SHP77 (cell line): ENCODE measurements at regions not wholly inside any gene's neighbourhood (a gene's known extent, or its start where the extent isn't known, plus 50 kb on each side); places are given as distances from the start of the nearest gene placed in this dataset.

Source experiments
- DNase-seq, 2 experiments: peaks; one replicate each; lab custom pipeline; 2025; lab: John Stamatoyannopoulos, UW

GRCh38 chr20:60904730-60905129 lies 347.3 kb upstream of the CDH4 start:
- DNase-seq, result no peak

DNA sequence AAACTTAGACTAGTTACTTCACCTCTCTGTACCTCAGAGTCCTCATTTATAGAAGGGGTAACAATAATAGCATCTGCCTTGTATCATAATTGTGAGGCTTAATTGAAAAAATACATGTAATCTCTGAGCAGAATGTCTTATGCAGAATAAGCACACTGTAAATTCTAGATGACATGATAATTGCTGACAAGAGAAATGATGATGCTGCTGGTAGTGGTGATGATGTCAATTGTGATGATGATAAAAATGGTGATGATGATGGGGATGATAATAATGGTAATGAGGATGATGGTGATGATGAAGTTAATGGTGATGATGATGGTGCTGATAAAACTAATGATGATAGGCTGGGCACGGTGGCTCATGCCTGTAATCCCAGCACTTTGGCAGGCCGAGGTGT lies 346.1 kb upstream of the CDH4 start:
- no peak for DNase-seq

DNA sequence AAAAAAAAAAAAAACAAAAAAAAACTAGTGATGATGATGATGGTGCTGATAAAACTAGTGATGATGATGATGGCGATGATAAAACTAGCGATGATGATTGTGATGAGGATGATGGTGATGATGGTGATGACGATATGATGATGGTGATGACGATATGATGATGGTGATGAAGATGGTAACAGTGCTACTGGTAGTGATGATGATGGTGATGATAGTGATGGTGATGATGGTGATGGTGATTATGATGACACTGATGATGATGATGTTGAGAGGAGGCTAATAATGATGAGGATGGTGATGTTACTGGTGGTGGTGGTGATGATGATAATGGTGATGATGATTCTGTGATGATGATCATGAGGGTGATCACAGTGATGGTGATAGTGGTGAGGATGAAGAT lies 345.5 kb upstream of the CDH4 start:
- no peak for DNase-seq

GRCh38 chr20:60913298-60913697 lies 338.8 kb upstream of the CDH4 start:
- no peak for DNase-seq

DNA sequence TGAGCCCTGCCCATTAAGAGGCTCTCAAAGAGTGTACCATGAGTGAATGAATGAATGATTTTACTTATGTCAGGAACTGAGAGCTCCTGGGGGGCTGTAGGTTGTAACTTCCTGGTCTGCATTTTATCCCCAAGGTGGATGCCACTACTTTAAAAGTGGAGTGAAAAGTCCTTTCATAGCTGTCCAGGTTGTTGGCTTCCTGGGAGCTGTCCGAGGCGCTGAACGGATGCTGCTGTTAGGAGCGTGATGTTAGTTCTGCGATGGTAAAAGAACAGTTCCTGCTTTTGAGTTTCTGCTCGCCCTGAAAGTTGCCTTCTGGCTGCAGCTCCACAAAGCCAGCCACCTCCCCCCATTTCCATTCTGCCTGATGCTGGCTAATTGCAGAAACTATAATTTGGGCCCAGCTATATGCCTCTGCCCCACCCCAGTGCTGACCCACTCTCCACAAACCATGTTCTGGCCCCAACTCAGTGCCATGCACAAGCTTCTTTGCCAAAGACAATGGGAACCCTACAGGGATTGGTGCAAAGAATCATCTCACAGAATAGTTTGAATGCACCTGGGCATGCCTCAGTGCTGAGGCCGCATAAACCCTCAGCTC lies 330.9 kb upstream of the CDH4 start:
- DNase-seq, result no peak

DNA sequence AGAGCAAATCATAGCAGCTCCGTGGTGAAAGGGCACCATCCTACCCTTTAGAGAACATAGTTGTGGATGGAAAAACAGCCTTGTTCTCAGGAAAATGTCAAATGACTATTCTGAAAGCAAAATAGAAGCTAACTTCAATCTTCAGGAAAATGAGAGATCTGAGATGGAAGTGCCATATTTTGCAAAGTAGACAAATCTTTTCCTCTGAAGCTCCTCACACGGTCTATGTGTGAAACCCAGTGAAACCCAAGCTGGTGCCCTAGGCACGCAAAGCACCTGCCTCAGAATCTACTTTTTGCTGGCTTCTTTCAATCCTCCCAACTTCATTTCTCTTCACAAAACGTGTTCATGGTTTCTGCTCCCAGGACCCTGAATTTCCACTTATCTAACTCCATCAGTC lies 325.2 kb upstream of the CDH4 start:
- no peak for DNase-seq

DNA sequence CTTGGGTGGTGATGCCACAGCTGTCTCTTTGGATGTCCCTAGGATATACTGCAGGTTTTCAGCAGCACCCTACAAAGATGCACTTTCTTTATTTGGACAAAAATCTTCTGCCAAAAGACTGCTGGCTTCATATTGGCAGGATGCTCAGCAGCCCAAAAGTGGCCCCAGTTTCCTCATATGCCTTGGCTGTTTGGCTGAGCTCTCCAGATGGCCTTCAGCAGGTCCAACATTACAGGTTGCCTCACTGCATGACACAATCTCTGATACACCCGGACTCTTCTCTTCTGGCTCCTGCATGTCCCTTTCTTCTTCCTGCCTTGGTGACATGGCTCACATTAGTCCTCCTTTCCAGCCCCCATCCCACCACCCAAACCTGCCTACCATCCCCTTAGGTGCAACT lies 323.7 kb upstream of the CDH4 start:
- no peak for DNase-seq

- no peak for DNase-seq
Measured at GRCh38 chr20:60930023-60930790, 321.9 kb upstream of the CDH4 start.

DNA sequence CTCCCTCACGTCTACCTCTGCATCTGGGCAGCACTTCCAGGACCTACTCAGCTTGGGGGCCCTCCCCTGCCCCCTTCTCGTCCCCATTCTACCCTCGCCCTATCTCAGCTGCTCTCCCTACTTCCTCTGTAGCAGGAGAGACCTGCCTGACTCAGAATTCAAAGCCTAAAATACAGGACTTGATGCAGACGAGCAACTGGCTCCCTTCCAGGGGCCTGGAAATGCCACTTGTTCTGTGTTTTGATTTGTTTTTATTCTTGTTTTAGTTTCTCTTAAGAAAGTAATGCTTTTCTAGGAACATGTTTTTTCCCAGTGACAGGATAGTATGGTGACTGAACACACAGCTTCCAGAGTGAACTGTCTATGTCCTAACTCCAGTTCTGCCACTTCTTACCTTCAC lies 320.4 kb upstream of the CDH4 start:
- no peak for DNase-seq

GRCh38 chr20:60934724-60935123 lies 317.3 kb upstream of the CDH4 start:
- no peak for DNase-seq

GRCh38 chr20:60935971-60936370 lies 316.1 kb upstream of the CDH4 start:
- DNase-seq, result no peak

DNA sequence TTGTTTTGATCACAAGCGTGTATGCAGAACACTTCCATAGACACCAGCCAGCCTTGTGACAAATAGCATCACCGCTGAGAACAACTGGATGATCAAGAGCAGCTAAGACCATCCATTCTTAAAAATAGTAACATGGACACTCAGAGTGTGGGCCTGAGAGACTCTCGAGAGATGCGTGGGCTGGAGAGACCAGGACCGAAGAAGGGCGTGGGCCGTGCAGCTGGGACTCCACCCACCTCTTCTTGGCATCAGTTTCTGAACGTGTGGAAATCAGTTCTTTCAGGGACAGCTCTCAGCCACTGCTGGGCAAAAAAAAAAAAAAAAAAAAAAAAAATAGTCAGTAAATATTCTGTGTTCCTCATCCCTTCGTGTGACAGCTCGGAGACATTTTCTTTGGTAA lies 314.5 kb upstream of the CDH4 start:
- no peak for DNase-seq

- no peak for DNase-seq
Measured at GRCh38 chr20:60941379-60941778, 310.7 kb upstream of the CDH4 start.

GRCh38 chr20:60947819-60948218 lies 304.2 kb upstream of the CDH4 start:
- DNase-seq, result no peak

- DNase-seq, result no peak
Measured at GRCh38 chr20:60948224-60948623, 303.8 kb upstream of the CDH4 start.

GRCh38 chr20:60950561-60950960 lies 301.5 kb upstream of the CDH4 start:
- DNase-seq, result no peak

DNA sequence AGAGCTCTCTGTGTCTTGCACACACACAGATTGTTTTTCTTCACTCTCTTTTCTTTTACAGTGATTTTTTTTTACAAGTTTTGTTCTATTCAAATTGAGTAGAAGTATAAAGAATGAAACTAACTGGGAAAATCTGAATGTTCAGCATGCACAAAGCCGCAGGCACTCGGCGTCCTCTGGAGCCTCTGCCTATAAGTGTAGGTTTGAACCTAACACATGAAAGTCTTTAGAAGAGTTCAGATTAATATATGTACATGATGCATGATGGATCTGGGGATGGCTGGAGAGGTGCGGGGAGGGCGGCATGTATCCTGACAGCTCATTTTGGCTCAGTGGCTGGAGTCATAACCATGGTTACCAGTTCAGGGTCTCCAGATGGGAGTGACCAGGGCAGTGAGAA lies 301.1 kb upstream of the CDH4 start:
- DNase-seq, result no peak

DNA sequence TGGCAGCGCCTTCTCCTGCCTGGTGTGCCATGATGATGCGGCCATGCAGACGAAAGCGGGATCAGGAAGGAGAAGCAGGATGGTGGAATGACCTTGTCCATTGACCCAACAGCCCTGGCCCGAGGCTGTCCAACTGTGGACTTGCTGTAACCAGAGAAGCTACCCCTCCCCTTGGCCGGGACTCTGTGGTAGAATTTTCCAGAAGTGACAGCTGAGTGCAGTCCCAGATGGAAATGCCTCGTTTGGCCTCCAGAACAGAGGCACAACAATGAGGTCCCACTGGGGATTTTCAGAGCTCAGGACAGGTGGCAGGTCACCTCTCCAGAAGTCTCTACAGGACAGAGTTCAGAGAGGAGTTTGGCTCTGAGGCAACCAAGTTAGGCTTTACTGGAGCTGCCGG lies 299.2 kb upstream of the CDH4 start:
- no peak for DNase-seq

DNA sequence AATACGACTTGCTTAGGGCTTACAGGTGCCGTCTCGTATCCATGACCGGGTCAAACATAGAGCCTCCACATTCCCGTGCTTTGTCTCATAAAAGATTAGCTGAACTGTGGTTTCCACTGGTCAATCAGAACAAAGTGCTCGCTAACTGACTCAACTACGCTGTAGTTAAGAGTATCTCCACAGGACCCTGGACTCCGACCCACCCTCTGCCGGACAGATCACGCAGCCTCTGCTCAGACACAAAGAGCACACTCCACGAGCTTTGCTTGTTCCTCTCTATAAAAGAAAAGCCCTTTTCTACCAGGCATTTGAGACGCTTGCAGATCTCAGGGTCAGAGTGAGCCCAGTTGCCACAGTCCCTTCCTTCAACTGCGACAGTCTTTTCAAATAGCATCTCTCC lies 298.7 kb upstream of the CDH4 start:
- DNase-seq, result no peak

- DNase-seq, result no peak
Measured at GRCh38 chr20:60955706-60956105, 296.4 kb upstream of the CDH4 start.

- no peak for DNase-seq
Measured at GRCh38 chr20:60956194-60956593, 295.9 kb upstream of the CDH4 start.

- no peak for DNase-seq
Measured at GRCh38 chr20:60957621-60958020, 294.4 kb upstream of the CDH4 start.

DNA sequence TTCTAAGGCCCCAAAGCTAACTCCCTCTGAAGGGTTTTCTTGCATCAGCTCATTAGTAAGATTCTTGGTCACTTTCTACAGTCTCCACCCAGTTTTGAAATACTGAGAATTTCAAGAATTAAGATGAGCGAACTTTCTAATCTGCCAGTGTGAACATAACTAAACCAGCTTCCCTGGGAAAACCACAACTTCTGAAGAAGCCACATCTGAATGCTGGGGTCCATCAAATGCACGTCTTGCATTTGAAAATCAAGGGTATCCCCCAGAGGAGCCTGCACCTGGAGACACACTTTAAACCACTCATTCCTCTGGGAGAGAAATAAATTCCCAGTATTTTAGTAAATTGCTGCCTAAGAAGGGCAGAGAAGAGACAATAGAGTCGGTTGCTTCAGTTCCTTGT lies 292.1 kb upstream of the CDH4 start:
- DNase-seq, result no peak

DNA sequence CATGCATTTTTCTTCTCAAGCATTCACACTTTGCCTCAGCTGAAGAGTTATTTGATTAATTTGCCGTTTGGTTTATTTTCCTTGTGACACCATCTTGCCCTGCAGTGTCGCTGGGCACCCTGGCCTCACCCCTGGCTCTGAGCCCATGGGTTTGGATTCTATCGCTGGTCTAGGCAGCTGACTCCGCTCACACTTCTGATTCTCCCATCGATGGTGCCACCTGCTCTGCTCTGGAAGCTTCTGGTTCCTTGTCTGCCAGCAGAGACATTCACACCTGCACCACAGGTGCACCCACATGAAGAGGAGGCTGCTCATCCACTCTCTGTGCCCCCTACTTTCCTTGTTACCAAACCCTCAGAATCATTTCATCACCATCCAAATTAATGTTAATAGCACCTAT lies 291.6 kb upstream of the CDH4 start:
- no peak for DNase-seq
